ENCODE measurements at regions not wholly inside any gene's neighbourhood (a gene's known extent, or its start where the extent isn't known, plus 50 kb on each side); places are given as distances from the start of the nearest gene placed in this dataset.

GRCh38 chr3:132265028-132265427 lies 52.2 kb upstream of the ACP3 start:
- BruUV-seq (replicated peaks) = no TSS peak
- in situ Hi-C loops (cut with HindIII; ENCODE audit: low pct_unique_long_range_greater_than_20kb, low sequenced_read_pairs) (no loop called here), intact Hi-C loops (cut with micrococcal nuclease; ENCODE audit: unreplicated experiment) (no loop called here)
- ATAC-seq (no peak), DNase-seq (ENCODE audit: low read depth, low spot score) (no peak)
- H3K27me3 ChIP-seq (ENCODE audit: control insufficient read depth, insufficient read depth, low read length) = peaks cover 6% of the 10 kb centered on the region; the same call in 1 of the 2 replicates
- no peak overlapping the region for H3K4me3 ChIP-seq (ENCODE audit: low read depth in 2 of 2, low read length in 2 of 2)
- H3K4me1 ChIP-seq (ENCODE audit: control insufficient read depth, insufficient read depth, low read length) = no peaks in the 10 kb centered on the region
- ChIA-PET POLR2A (no interaction called here), CTCF (no interaction called here)
- H3K36me3 ChIP-seq (ENCODE audit: control insufficient read depth, insufficient read depth, low read length) = no peaks in the 10 kb centered on the region
- no peaks in the 10 kb centered on the region for H3K9me3 ChIP-seq (ENCODE audit: control insufficient read depth, insufficient read depth, low read depth, low read length)
- no peak overlapping the region for H3K27ac ChIP-seq (ENCODE audit: low read length)
- TF ChIP-seq REST (IDR thresholded peaks at IDR 0.05; ENCODE audit: insufficient read depth in 1 of 2, low read depth in 2 of 2, low read length in 1 of 2) = no peak
- no peak for TF ChIP-seq POLR2AphosphoS5 (IDR thresholded peaks at IDR 0.05; ENCODE audit: low read depth, low read length)
- TF ChIP-seq SIN3A (IDR thresholded peaks at IDR 0.05; ENCODE audit: borderline replicate concordance, insufficient read depth, low read depth, low read length) = no peak
- no peak for TF ChIP-seq TCF7L2 (IDR thresholded peaks at IDR 0.05; ENCODE audit: low read depth, low read length)
- no peak for TF ChIP-seq CTCF (IDR thresholded peaks at IDR 0.05)

GRCh38 chr3:132265488-132265887 lies 51.7 kb upstream of the ACP3 start:
- no TSS peak for BruUV-seq (replicated peaks)
- no peak overlapping the region for H3K27ac ChIP-seq (ENCODE audit: low read length)
- in situ Hi-C loops (cut with HindIII; ENCODE audit: low pct_unique_long_range_greater_than_20kb, low sequenced_read_pairs) = no loop called here
- intact Hi-C loops (cut with micrococcal nuclease; ENCODE audit: unreplicated experiment) = no loop called here
- no peaks in the 10 kb centered on the region for H3K36me3 ChIP-seq (ENCODE audit: control insufficient read depth, insufficient read depth, low read length)
- peaks cover 6% of the 10 kb centered on the region; the same call in 1 of the 2 replicates for H3K27me3 ChIP-seq (ENCODE audit: control insufficient read depth, insufficient read depth, low read length)
- ATAC-seq = no peak
- ChIA-PET CTCF (no interaction called here), POLR2A (no interaction called here)
- no peak for DNase-seq (ENCODE audit: low read depth, low spot score)
- TF ChIP-seq TCF7L2 (IDR thresholded peaks at IDR 0.05; ENCODE audit: low read depth, low read length) (no peak), REST (IDR thresholded peaks at IDR 0.05; ENCODE audit: insufficient read depth in 1 of 2, low read depth in 2 of 2, low read length in 1 of 2) (no peak), POLR2AphosphoS5 (IDR thresholded peaks at IDR 0.05; ENCODE audit: low read depth, low read length) (no peak), SIN3A (IDR thresholded peaks at IDR 0.05; ENCODE audit: borderline replicate concordance, insufficient read depth, low read depth, low read length) (no peak), CTCF (IDR thresholded peaks at IDR 0.05) (no peak)
- H3K4me3 ChIP-seq (ENCODE audit: low read depth in 2 of 2, low read length in 2 of 2) = no peak overlapping the region
- no peaks in the 10 kb centered on the region for H3K9me3 ChIP-seq (ENCODE audit: control insufficient read depth, insufficient read depth, low read depth, low read length)
- H3K4me1 ChIP-seq (ENCODE audit: control insufficient read depth, insufficient read depth, low read length) = no peaks in the 10 kb centered on the region

Data from Panc1 (cell line).